GM23338 (cell line): ENCODE measurements at regions not wholly inside any gene's neighbourhood (a gene's known extent, or its start where the extent isn't known, plus 50 kb on each side); places are given as distances from the start of the nearest gene placed in this dataset.

Experiments
- ATAC-seq: fragments of 200-7000 bp; cut with Tn5 transposase; 3 replicates; pipeline ENCODE4 v1.9.1; 2020
- DNase-seq: peaks from one replicate; pipeline ENCODE4 v3.0.0-alpha.2; 2015; ENCODE audit warnings: low spot score
- H2AFZ ChIP-seq: fragments of 200-600 bp; sonication (generic); 2 replicates; pipeline ENCODE4 v1.8.0; 2016; ENCODE audit warnings: antibody characterized with exemption, mild to moderate bottlenecking, moderate library complexity
- H3F3A ChIP-seq: fragments of 200-600 bp; sonication (generic); replicated peaks from 2 replicates; pipeline ENCODE4 v1.8.0; 2017; ENCODE audit warnings: antibody characterized with exemption, mixed run types, low read depth
- H3K27ac ChIP-seq: fragments of 200-600 bp; sonication (generic); 2 replicates; pipeline ENCODE4 v1.6.1; 2016; ENCODE audit warnings: low read depth
- H3K27me3 ChIP-seq: fragments of 200-600 bp; sonication (generic); 2 replicates; pipeline ENCODE4 v1.8.0; 2016; ENCODE audit warnings: mild to moderate bottlenecking, mixed run types, moderate library complexity; ENCODE audit not compliant: insufficient read depth
- H3K36me3 ChIP-seq: fragments of 200-600 bp; sonication (generic); 2 replicates; pipeline ENCODE4 v1.8.0; 2016; ENCODE audit warnings: mild to moderate bottlenecking; ENCODE audit not compliant: insufficient read depth
- H3K4me1 ChIP-seq: fragments of 200-600 bp; sonication (generic); 2 replicates; pipeline ENCODE4 v1.8.0; 2016; ENCODE audit warnings: mild to moderate bottlenecking, moderate library complexity; ENCODE audit not compliant: insufficient read depth
- H3K4me2 ChIP-seq: fragments of 200-600 bp; sonication (generic); 2 replicates; pipeline ENCODE4 v1.7.1; 2017; ENCODE audit warnings: mixed run types
- H3K4me3 ChIP-seq: fragments of 200-600 bp; sonication (generic); 2 replicates; pipeline ENCODE4 v1.6.1; 2016; ENCODE audit warnings: mixed run types
- H3K79me2 ChIP-seq: fragments of 200-600 bp; sonication (generic); replicated peaks from 2 replicates; pipeline ENCODE4 v1.8.0; 2017; ENCODE audit warnings: mild to moderate bottlenecking; ENCODE audit not compliant: insufficient read depth
- H3K9me2 ChIP-seq: fragments of 200-600 bp; sonication (generic); 2 replicates; pipeline ENCODE4 v1.8.0; 2017; ENCODE audit not compliant: insufficient read depth
- H4K20me1 ChIP-seq: fragments of 200-600 bp; sonication (generic); replicated peaks from 2 replicates; pipeline ENCODE4 v1.8.0; 2017; ENCODE audit warnings: mild to moderate bottlenecking; ENCODE audit not compliant: insufficient read depth
- H3K27ac Mint-ChIP-seq: 2 replicates; pipeline ENCODE4 v1.8.0; 2020; ENCODE audit warnings: inconsistent platforms, mild to moderate bottlenecking, moderate library complexity, mixed read lengths
- H3K27me3 Mint-ChIP-seq: 3 replicates; pipeline ENCODE4 v1.8.0; 2022; ENCODE audit warnings: low read depth, mild to moderate bottlenecking, moderate library complexity, mixed read lengths, inconsistent platforms; ENCODE audit not compliant: insufficient read depth, poor library complexity
- H3K36me3 Mint-ChIP-seq: 3 replicates; pipeline ENCODE4 v1.8.0; 2021; ENCODE audit warnings: low read depth, mild to moderate bottlenecking, inconsistent platforms, moderate library complexity, mixed read lengths
- H3K4me1 Mint-ChIP-seq: 3 replicates; pipeline ENCODE4 v1.8.0; 2020; ENCODE audit warnings: mild to moderate bottlenecking, inconsistent platforms, mixed read lengths
- H3K4me3 Mint-ChIP-seq: 3 replicates; pipeline ENCODE4 v1.8.0; 2021; ENCODE audit warnings: moderate library complexity, mild to moderate bottlenecking, inconsistent platforms, mixed read lengths
- H3K9me3 Mint-ChIP-seq: 3 replicates; pipeline ENCODE4 v1.8.0; 2020; ENCODE audit warnings: moderate library complexity, mild to moderate bottlenecking, inconsistent platforms, mixed read lengths
- CREB1 ChIP-seq: fragments of 250-450 bp; sonication (Bioruptor Pico); IDR thresholded peaks from 2 replicates; pipeline ENCODE4 v1.5.0; 2020; ENCODE audit warnings: low read depth, mild to moderate bottlenecking, moderate library complexity
- CTCF ChIP-seq, 2 experiments: fragments of 200-600 bp in 1 of 2; sonication (generic) in 1 of 2; conservative IDR thresholded peaks; 2 replicates each; pipeline versions ENCODE4 v1.5.1 to v1.6.1; 2016 to 2017; ENCODE audit warnings: antibody characterized with exemption in 2 of 2, low read depth in 2 of 2, mild to moderate bottlenecking in 2 of 2, moderate library complexity in 1 of 2
- EZH2 ChIP-seq: fragments of 200-600 bp; sonication (generic); IDR thresholded peaks from one replicate; pipeline ENCODE4 v1.8.0; 2017; ENCODE audit warnings: antibody characterized with exemption, mild to moderate bottlenecking, low read depth; ENCODE audit not compliant: unreplicated experiment
- EZH2phosphoT487 ChIP-seq: fragments of 200-600 bp; sonication (generic); IDR thresholded peaks from one replicate; pipeline ENCODE4 v1.8.1; 2018; ENCODE audit warnings: antibody characterized with exemption; ENCODE audit not compliant: unreplicated experiment
- JUNB ChIP-seq: IDR thresholded peaks from one replicate; pipeline ENCODE4 v1.6.1; 2016; ENCODE audit warnings: antibody characterized with exemption; ENCODE audit not compliant: unreplicated experiment
- NANOG ChIP-seq: IDR thresholded peaks from 2 replicates; pipeline ENCODE4 v1.6.1; 2016; ENCODE audit warnings: antibody characterized with exemption, borderline replicate concordance
- POLR2AphosphoS5 ChIP-seq: IDR thresholded peaks from 2 replicates; pipeline ENCODE4 v1.6.1; 2016; ENCODE audit warnings: antibody characterized with exemption, low read depth
- REST ChIP-seq: IDR thresholded peaks from one replicate; pipeline ENCODE4 v1.6.1; 2018; ENCODE audit warnings: antibody characterized with exemption; ENCODE audit not compliant: unreplicated experiment
- STAT1 ChIP-seq: IDR thresholded peaks from one replicate; pipeline ENCODE4 v1.6.1; 2016; ENCODE audit warnings: antibody characterized with exemption; ENCODE audit not compliant: unreplicated experiment
- ZNF114 ChIP-seq: fragments of 250-450 bp; sonication (Bioruptor Pico); IDR thresholded peaks from 2 replicates; pipeline ENCODE4 v1.5.0; 2020; ENCODE audit warnings: mild to moderate bottlenecking, moderate library complexity
- ZNF331 ChIP-seq: fragments of 250-450 bp; sonication (Bioruptor Pico); IDR thresholded peaks from 2 replicates; pipeline ENCODE4 v1.5.0; 2020; ENCODE audit warnings: low read depth, mild to moderate bottlenecking, moderate library complexity
- TF ChIP-seq, protein P1 (sequence below): IDR thresholded peaks from 2 replicates; pipeline ENCODE4 v1.6.1; 2016; ENCODE audit warnings: antibody characterized with exemption
- TF ChIP-seq, protein P2 (sequence below): fragments of 250-450 bp; sonication (Bioruptor Pico); IDR thresholded peaks from 2 replicates; pipeline ENCODE4 v1.5.0; 2020; ENCODE audit warnings: mild to moderate bottlenecking, moderate library complexity

- Histone ChIP-seq H2AFZ (no peak overlapping the region), H3K27me3 (no peaks in the 10 kb centered on the region), H3K79me2 (0 out of 2 replicates have a peak, but pooled peaks cover 4% of the 10 kb centered on the region), H3K9me2 (no peaks in the 10 kb centered on the region), H4K20me1 (no peaks in the 10 kb centered on the region), H3K36me3 (peaks cover 10% of the 10 kb centered on the region; the same call in 1 of the 2 replicates), H3K4me1 (no peaks in the 10 kb centered on the region), H3K4me3 (no peak overlapping the region), H3F3A (no peaks in the 10 kb centered on the region), H3K27ac (no peak overlapping the region), H3K4me2 (no peak overlapping the region)
- H3K27me3 Mint-ChIP-seq: no peaks in the 10 kb centered on the region
- no peak overlapping the region for H3K27ac Mint-ChIP-seq
- TF ChIP-seq POLR2AphosphoS5 (no peak), CTCF (conservative IDR thresholded peaks at IDR 0.05; ENCODE audit: low read depth in 2 of 2) (no peak), ZNF331 (CRISPR knock-in tag) (no peak), EZH2phosphoT487 (no peak), REST (no peak), CREB1 (CRISPR knock-in tag) (no peak), EZH2 (no peak), STAT1 (no peak), NANOG (no peak), ZNF114 (CRISPR knock-in tag) (no peak), JUNB (no peak)
- TF ChIP-seq, protein P1, sequence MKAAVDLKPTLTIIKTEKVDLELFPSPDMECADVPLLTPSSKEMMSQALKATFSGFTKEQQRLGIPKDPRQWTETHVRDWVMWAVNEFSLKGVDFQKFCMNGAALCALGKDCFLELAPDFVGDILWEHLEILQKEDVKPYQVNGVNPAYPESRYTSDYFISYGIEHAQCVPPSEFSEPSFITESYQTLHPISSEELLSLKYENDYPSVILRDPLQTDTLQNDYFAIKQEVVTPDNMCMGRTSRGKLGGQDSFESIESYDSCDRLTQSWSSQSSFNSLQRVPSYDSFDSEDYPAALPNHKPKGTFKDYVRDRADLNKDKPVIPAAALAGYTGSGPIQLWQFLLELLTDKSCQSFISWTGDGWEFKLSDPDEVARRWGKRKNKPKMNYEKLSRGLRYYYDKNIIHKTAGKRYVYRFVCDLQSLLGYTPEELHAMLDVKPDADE: no peak
- TF ChIP-seq, protein P2, sequence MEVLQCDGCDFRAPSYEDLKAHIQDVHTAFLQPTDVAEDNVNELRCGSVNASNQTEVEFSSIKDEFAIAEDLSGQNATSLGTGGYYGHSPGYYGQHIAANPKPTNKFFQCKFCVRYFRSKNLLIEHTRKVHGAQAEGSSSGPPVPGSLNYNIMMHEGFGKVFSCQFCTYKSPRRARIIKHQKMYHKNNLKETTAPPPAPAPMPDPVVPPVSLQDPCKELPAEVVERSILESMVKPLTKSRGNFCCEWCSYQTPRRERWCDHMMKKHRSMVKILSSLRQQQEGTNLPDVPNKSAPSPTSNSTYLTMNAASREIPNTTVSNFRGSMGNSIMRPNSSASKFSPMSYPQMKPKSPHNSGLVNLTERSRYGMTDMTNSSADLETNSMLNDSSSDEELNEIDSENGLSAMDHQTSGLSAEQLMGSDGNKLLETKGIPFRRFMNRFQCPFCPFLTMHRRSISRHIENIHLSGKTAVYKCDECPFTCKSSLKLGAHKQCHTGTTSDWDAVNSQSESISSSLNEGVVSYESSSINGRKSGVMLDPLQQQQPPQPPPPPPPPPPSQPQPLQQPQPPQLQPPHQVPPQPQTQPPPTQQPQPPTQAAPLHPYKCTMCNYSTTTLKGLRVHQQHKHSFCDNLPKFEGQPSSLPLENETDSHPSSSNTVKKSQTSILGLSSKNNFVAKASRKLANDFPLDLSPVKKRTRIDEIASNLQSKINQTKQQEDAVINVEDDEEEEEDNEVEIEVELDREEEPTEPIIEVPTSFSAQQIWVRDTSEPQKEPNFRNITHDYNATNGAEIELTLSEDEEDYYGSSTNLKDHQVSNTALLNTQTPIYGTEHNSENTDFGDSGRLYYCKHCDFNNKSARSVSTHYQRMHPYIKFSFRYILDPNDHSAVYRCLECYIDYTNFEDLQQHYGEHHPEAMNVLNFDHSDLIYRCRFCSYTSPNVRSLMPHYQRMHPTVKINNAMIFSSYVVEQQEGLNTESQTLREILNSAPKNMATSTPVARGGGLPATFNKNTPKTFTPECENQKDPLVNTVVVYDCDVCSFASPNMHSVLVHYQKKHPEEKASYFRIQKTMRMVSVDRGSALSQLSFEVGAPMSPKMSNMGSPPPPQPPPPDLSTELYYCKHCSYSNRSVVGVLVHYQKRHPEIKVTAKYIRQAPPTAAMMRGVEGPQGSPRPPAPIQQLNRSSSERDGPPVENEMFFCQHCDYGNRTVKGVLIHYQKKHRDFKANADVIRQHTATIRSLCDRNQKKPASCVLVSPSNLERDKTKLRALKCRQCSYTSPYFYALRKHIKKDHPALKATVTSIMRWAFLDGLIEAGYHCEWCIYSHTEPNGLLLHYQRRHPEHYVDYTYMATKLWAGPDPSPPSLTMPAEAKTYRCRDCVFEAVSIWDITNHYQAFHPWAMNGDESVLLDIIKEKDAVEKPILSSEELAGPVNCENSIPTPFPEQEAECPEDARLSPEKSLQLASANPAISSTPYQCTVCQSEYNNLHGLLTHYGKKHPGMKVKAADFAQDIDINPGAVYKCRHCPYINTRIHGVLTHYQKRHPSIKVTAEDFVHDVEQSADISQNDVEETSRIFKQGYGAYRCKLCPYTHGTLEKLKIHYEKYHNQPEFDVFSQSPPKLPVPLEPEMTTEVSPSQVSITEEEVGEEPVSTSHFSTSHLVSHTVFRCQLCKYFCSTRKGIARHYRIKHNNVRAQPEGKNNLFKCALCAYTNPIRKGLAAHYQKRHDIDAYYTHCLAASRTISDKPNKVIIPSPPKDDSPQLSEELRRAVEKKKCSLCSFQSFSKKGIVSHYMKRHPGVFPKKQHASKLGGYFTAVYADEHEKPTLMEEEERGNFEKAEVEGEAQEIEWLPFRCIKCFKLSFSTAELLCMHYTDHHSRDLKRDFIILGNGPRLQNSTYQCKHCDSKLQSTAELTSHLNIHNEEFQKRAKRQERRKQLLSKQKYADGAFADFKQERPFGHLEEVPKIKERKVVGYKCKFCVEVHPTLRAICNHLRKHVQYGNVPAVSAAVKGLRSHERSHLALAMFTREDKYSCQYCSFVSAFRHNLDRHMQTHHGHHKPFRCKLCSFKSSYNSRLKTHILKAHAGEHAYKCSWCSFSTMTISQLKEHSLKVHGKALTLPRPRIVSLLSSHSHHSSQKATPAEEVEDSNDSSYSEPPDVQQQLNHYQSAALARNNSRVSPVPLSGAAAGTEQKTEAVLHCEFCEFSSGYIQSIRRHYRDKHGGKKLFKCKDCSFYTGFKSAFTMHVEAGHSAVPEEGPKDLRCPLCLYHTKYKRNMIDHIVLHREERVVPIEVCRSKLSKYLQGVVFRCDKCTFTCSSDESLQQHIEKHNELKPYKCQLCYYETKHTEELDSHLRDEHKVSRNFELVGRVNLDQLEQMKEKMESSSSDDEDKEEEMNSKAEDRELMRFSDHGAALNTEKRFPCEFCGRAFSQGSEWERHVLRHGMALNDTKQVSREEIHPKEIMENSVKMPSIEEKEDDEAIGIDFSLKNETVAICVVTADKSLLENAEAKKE (CRISPR knock-in tag): no peak
- no peak overlapping the region for H3K4me3 Mint-ChIP-seq
- DNase-seq (no peak), ATAC-seq (no peak)
- peaks cover 42% of the 10 kb centered on the region for H3K36me3 Mint-ChIP-seq
- H3K9me3 Mint-ChIP-seq: peaks cover 17% of the 10 kb centered on the region; the same call in 2 of the 3 replicates
- H3K4me1 Mint-ChIP-seq: no peaks in the 10 kb centered on the region
These were observed 119.7 kb upstream of the NUDT6 start for GRCh38 chr4:123042095-123042494.
